G401 (cell line): ENCODE measurements at regions not wholly inside any gene's neighbourhood (a gene's known extent, or its start where the extent isn't known, plus 50 kb on each side); places are given as distances from the start of the nearest gene placed in this dataset.

ENCODE experiments used
- DNase-seq: peaks from one replicate; pipeline ENCODE4 v3.0.0-alpha.2; 2015; ENCODE audit warnings: low spot score
- in situ Hi-C: cut with HindIII; loops from 2 replicates; pipeline ENCODE4 v1.10.0; 2016; ENCODE audit warnings: low sequenced_read_pairs, mixed read lengths

- in situ Hi-C loops = no loop called here
- no peak for DNase-seq
These were observed 269.4 kb upstream of the SEMA3D start for GRCh38 chr7:85456254-85456653.

- in situ Hi-C loops = no loop called here
- DNase-seq = no peak
These were observed 268.0 kb upstream of the SEMA3D start for GRCh38 chr7:85454904-85455303.

DNA sequence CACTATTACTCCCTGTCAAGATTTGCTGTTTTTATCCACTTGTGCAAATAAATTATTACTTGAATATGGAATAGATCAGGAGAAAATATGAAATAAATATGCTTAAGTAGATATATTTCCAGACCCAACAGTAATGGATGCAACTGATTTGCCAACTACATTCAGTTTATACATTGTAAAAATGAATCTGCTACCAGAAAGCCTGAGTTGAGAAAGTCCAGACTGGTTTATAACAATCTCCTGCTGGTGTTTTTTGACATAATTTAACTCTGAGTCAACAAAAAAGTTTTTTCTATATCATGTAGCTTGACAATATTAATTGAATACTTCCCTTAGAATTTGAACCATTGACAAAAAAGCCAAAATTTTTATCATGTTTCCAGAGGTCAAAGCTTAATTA lies 265.8 kb upstream of the SEMA3D start:
- DNase-seq = no peak
- in situ Hi-C loops = no loop called here

DNA sequence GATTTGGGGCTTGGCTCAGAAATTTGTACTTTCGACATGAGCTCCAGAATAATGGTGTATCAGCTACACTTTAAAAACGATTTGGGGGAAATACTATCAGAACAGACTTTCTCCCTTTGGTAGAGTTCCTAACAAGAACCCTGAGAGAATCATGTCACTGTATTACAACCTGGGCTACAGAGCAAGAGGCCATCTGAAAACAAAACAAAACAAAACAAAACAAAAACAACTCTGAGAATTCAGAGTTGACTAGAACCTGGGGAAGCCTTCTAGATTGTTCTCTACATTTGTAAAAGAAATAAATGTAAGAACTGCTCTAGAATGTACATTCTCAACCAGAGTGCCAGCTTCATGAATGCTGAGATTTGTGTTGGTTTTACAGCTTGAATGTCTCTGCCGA lies 262.6 kb upstream of the SEMA3D start:
- no peak for DNase-seq
- in situ Hi-C loops = no loop called here

GRCh38 chr7:85447004-85447403 lies 260.1 kb upstream of the SEMA3D start:
- in situ Hi-C loops = no loop called here
- DNase-seq = no peak

- in situ Hi-C loops = no loop called here
- no peak for DNase-seq
These were observed 239.7 kb upstream of the SEMA3D start for GRCh38 chr7:85426487-85426960.

DNA sequence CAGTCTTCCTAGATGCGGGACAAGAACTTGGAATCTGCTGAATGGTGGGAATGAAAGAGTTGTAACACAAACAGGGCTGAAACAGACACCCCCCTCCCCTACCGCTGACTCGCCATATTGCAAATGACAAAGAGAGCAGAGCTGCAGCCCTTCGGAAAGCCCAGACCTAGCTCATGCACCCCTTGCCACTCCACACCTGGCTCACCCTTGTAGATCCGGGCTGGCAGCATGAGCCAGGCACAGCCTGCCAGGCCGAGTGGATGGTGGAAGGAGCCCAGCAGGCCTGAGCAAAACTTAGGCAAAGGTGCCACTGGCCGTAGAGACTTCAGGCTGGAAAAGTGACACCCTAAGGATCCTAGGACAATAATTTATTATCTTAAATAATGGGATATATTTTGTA lies 237.4 kb upstream of the SEMA3D start:
- in situ Hi-C loops = no loop called here
- no peak for DNase-seq

DNA sequence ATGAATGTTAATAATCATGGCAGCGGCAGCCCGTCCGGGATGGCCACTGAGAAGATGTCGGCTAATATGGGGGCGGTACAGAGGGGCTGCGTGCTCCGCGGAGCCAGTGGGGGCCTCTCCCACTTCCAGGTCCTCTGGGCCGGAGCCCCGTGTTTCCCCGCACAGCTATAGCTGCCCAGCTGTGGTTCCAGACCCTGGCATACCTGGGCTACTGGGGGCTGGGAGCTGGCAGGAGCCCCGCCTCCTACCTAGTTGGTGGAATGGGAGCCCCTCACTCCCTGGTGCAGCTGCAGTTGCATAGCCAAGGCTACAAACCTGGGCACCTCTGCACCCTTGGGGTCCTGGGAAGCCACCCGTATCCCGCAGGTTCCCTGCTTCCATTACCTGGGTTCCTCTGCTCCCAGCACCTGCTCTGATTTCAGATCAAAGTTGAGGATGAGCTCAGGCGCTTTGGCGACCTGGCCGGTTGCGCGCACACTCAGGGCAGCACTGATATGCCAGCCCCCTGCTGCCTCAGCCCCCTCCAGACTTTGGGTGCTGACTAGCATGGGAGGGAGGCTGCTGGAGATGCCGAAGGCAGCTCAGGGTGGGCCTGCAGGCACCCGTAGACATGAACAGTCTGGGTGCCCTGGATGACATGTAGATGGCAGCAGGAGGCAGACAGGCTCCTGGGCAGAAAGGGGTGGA lies 236.5 kb upstream of the SEMA3D start:
- DNase-seq = no peak
- in situ Hi-C loops = no loop called here

GRCh38 chr7:85415743-85416142 lies 228.9 kb upstream of the SEMA3D start:
- no peak for DNase-seq
- in situ Hi-C loops = no loop called here

DNA sequence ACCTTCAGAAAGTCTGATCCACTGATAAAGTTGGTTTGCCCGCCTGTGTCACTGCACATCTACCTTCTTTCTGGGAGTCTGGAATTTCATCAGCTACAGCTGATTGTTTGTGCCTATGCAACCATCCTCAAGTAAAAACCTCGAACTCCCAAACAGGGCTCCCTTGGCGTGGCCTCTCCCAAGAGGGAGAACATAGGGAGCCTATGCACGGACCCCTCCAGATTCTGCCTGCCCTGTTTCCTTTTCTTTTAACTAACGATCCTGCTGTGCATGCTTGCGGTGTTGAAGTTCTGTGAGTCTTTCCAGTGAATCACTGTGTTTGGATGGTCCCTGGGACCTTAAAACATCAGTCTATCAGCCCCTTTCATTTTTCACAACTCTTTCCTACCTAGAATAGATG lies 226.9 kb upstream of the SEMA3D start:
- in situ Hi-C loops = no loop called here
- DNase-seq = no peak

DNA sequence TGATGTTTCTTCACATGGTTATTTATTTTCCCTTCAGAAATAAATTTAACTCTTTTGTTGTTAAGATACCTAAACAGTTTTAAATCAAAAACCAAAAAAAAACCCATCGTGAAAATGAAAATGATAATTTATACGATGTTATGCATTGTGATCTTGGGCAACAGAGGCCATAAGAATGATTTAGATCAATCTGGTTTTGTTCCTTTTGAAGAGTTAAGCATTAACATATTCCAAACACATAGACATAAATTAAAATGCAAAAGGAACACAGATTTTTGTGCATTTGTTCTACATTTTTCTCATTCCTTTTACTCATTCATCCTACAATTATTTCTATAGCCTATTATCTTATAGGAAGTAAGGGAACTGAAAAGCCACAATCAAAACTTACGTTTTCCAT lies 226.1 kb upstream of the SEMA3D start:
- in situ Hi-C loops = no loop called here
- no peak for DNase-seq

- no peak for DNase-seq
These were observed 220.5 kb upstream of the SEMA3D start for GRCh38 chr7:85407391-85407790.

GRCh38 chr7:85405016-85405902 lies 218.4 kb upstream of the SEMA3D start:
- in situ Hi-C loops = no loop called here
- no peak for DNase-seq

More at GRCh38 chr7:85407391-85407790, 220.5 kb upstream of the SEMA3D start:
- in situ Hi-C loops = no loop called here

DNA sequence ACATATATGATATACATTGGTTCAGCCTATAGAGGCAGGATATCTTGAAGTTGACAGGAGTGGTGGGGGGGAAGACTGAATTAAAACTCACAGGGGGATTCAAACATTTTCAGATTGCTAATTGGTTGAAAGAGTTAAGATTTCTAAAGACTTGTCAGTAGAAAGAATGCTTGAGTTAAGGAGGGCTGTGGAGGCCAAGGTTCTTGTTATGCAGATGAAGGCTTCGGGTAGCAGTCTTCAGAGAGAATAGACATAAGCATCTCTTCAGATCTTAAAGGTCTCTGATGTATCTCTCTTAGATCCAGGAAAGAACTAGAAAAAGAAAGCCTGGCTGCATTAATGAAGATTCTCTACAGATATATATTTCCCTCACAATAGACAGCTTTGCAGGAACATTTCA lies 209.8 kb upstream of the SEMA3D start:
- no peak for DNase-seq
- in situ Hi-C loops = no loop called here

DNA sequence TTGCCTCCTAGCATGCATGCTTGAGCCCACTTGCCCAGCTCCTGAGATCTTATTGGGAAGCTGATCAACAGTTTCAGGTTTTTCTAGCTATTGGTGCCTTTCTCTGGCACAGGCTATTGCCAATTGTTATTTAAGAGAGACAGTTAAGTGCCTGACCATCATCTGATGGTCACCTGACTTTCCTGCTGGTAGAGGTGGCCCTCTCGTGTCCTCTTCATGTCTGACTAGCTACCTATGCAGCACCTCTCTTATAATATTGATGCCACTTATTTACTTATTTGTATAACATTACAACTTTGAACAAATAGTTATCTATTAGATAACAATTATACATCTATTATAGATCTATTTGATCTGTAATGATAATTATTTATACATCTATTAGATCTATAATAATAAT lies 205.9 kb upstream of the SEMA3D start:
- no peak for DNase-seq
- in situ Hi-C loops = no loop called here

DNA sequence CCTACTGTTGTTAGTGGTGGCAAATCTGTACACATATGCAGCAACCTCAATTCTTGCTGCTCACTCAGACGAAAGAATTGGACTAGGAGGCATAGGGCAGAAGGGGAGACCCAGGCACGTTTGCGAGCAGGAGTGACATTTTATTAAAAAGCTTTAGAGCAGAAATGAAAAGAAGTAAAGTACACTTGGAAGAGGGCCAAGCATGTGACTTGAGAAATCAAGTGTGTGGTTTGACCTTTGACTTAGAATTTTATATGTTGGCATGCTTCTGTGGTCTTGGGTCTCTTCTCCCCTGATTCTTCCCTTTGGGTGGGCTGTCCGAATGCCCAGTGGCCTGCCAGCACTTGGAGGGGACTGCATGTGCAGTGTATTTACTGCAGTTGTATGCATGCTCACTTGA lies 205.5 kb upstream of the SEMA3D start:
- in situ Hi-C loops = no loop called here
- no peak for DNase-seq

DNA sequence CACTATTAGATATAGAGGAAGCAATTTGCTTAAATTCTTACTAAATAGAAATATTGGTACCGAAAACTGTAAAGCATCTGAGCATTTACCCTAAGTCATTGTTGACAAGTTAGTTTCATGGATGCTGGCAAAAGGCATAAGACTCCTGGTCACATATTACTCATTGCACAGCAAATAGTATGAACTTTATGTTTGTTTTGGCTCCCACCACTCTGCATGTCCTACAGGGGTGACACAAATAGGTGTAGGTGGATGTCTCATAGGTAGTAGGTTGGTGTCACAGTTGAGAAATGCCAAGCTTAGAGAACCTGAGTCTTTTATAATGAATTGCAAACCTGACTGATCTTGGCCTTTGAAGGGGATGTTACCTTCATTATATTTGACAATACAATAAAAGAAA lies 199.6 kb upstream of the SEMA3D start:
- in situ Hi-C loops = no loop called here
- DNase-seq = no peak

DNA sequence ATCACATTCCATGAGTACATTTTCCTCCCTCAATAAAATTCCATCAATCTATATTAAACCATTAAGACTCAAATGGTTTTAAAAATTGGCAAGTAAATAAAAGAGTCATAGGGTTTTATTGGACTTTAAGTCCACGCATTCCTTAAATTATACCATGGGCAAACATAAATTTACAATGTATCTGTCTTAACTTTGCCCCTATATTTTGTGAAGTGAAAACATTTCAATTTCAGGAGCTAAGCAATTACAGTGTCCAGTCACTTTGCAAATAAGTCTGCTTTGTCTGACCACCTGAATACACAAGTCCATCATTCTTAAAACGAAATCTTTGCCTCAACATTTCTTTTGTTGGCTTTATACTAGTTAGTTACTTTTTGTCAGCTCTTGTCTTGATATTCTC lies 197.5 kb upstream of the SEMA3D start:
- in situ Hi-C loops = no loop called here
- DNase-seq = no peak

DNA sequence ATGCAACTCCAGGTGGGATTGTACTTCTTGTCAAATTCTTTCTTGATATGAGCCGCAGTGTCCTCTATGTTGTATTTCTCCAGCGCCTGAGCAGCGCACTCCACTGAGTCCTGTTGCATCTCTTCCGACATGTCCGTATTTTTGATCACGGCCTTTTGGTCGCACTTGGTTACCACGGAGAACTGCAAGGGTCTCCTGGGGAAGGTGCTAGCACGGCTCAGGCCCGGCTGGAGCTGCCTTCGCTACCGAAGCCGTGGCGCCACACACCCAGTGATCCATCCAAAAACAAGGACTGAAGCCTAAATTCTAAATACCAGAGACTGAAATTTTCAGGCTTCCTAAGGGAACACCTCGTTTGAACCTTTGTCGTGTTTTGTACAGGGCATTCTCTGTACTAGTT lies 194.4 kb upstream of the SEMA3D start:
- in situ Hi-C loops = no loop called here

DNA sequence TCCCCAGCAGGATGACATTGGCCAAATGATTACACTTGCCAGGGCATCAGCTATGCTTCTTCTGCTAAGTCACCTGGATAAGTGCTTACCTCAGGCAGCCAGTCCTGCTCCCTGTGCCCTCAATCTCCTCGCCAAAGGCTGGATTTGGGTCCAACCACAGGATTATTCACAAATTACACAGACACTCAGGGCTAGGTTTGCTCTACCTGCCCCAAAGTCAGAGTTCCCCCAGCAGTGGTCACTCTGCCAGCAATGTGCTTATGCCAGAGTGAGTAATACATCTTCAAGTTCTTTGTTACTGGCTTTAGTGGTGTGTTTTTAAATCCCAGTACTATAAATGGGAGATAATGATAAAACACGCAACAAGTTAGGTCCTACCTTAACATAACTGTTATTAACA lies 189.7 kb upstream of the SEMA3D start:
- in situ Hi-C loops = no loop called here

More for the DNA sequence above, 194.4 kb upstream of the SEMA3D start:
- no peak for DNase-seq

DNA sequence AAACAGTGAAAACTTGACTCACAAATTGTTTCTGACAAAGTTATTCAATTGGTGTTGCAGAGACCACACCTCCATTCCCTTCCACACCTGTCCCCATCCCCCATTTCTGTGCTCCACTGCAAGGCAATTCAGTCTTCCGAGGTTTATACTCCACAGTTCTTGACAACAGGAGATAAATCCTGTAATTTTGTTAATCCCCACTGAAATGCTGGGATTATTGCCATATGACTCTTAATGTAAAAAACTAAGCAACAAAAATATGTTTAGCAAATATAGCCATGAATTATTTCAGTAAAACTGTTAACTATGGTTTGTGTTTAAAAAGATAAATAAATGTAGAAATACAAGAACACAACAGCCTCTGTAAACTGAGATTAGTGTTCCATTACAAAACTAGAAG lies 170.1 kb upstream of the SEMA3D start:
- no peak for DNase-seq
- in situ Hi-C loops = no loop called here

More for the DNA sequence above, 189.7 kb upstream of the SEMA3D start:
- DNase-seq = no peak
